Umbilical cord (tissue), 1 donor: ENCODE measurements at regions not wholly inside any gene's neighbourhood (a gene's known extent, or its start where the extent isn't known, plus 50 kb on each side); places are given as distances from the start of the nearest gene placed in this dataset.
A peak's percentile ranks its signal among the peaks of the same experiment; 100 is the strongest.

Experiments
- DNase-seq: peaks from one replicate; pipeline ENCODE4 v3.0.0-alpha.2; 2015; ENCODE audit warnings: low spot score

- DNase-seq, result no peak
Measured at GRCh38 chr13:111038887-111039286, 76.2 kb upstream of the ARHGEF7 start.

- DNase-seq, result no peak
Measured at GRCh38 chr13:111037927-111038326, 77.2 kb upstream of the ARHGEF7 start.

GRCh38 chr13:111036665-111037064 lies 78.4 kb upstream of the ARHGEF7 start:
- DNase-seq, result no peak

GRCh38 chr13:111035861-111036260 lies 79.2 kb upstream of the ARHGEF7 start:
- DNase-seq, result no peak

- no peak for DNase-seq
Measured at GRCh38 chr13:111034811-111035210, 80.3 kb upstream of the ARHGEF7 start.

GRCh38 chr13:111033172-111034130 lies 81.7 kb upstream of the ARHGEF7 start:
- no peak for DNase-seq

- no peak for DNase-seq
Measured at GRCh38 chr13:111031531-111031961, 83.6 kb upstream of the ARHGEF7 start.

- DNase-seq, result no peak
Measured at GRCh38 chr13:111029957-111030609, 85.0 kb upstream of the ARHGEF7 start.

- no peak for DNase-seq
Measured at GRCh38 chr13:111027458-111028439, 87.4 kb upstream of the ARHGEF7 start.

GRCh38 chr13:111025310-111025709 lies 89.8 kb upstream of the ARHGEF7 start:
- DNase-seq, result no peak

GRCh38 chr13:111022886-111023285 lies 92.2 kb upstream of the ARHGEF7 start:
- no peak for DNase-seq

- DNase-seq, result no peak
Measured at GRCh38 chr13:111022241-111022640, 92.9 kb upstream of the ARHGEF7 start.

- DNase-seq, result no peak
Measured at GRCh38 chr13:111021270-111021669, 93.8 kb upstream of the ARHGEF7 start.

GRCh38 chr13:111020546-111020945 lies 94.6 kb upstream of the ARHGEF7 start:
- no peak for DNase-seq

- no peak for DNase-seq
Measured at GRCh38 chr13:111020021-111020420, 95.1 kb upstream of the ARHGEF7 start.

- no peak for DNase-seq
Measured at GRCh38 chr13:111017755-111018459, 97.2 kb upstream of the ARHGEF7 start.

GRCh38 chr13:111013196-111013595 lies 98.3 kb upstream of the ANKRD10 start:
- no peak for DNase-seq

- DNase-seq, result no peak
Measured at GRCh38 chr13:111011899-111012298, 97.0 kb upstream of the ANKRD10 start.

- DNase-seq, result no peak
Measured at GRCh38 chr13:111008351-111008750, 93.5 kb upstream of the ANKRD10 start.

GRCh38 chr13:111007209-111007608 lies 92.3 kb upstream of the ANKRD10 start:
- no peak for DNase-seq

GRCh38 chr13:111006506-111007031 lies 91.7 kb upstream of the ANKRD10 start:
- DNase-seq, result peak; percentile 75
